ENCODE measurements at regions not wholly inside any gene's neighbourhood (a gene's known extent, or its start where the extent isn't known, plus 50 kb on each side); places are given as distances from the start of the nearest gene placed in this dataset.
"Not testable (repeated sequence)": the region's sequence is repeated elsewhere in the genome, so short reads cannot be mapped to it uniquely, and the experiment has no call there.

DNA sequence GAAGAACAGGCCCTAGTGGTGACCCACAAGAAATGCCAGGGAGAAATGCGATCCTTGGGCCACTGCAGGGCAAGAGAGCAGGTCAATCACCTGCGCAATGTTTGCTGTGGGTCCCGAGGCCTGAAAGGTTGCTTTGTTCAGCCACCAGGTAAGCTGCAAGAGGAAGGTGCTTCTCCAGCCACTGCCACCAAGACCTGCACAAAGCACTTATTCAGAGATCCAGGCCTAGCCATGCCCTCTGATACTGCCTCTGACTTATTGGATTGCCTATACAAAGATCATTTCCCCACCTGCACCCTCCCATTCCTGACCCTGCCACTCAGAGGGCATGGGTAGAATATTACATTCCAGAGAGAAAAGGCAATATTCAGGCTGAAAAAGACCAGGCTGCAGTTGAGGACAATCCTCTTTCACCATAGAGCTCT, 349.4 kb upstream of the NFIA start:
- no peak for DNase-seq (ENCODE audit: low spot score)

DNA sequence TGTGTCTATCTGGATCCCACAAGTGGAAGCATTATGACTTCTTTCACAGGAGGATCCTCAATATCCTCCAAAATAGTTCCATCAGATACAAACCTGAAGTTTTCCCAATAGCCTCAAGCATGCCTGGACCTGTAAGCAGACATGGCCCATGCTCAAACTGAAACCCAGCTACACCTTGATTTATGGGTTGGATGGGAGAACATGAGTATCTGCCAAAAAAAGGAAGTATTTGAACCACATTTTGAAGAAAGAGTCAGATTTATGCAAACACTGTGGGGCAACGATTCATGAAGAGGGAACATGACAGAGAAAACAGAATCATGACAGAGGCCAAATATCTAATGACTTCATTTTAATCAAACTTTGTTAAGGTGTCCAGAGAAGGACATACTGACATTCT, 351.0 kb upstream of the NFIA start:
- no peak for DNase-seq (ENCODE audit: low spot score)

DNA sequence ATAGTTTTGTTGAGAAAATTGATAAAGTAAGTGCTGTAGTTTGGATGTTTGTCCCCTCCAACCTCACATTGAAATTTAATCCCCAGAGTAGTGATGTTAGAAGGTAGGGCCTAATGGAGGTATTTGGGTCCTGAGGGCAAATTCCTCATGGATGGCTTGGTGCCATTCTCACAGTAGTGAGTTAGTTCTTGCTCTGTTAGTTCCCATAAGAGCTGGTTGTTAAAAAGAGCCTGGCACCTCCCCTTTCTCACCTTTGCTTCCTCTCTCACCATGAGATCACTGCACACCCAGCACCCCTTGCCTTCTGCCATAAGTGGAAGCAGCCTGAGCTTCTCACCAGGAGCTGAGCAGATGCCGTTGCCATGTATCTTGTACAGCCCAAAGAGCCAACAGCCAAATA, 354.8 kb upstream of the NFIA start:
- DNase-seq (ENCODE audit: low spot score), result no peak

DNA sequence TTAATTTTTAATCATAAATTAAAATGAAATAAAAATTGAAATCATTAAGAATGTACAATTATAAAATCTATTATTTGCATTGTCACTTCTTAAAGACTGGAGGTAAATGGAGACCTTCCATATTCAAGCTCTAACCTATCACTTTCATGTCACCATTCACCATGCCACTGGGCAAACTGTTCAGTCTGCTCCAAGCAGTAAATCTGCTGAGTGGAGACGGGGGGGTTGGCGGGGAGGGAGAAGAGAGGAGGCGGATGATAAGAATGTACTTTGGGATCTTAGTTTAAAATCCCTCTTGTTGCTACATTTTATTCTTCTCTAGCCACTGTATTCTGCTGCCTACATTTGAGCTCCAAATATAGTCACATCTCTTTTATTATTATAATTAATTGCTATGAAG, 365.9 kb upstream of the NFIA start:
- DNase-seq (ENCODE audit: low spot score), result no peak

DNA sequence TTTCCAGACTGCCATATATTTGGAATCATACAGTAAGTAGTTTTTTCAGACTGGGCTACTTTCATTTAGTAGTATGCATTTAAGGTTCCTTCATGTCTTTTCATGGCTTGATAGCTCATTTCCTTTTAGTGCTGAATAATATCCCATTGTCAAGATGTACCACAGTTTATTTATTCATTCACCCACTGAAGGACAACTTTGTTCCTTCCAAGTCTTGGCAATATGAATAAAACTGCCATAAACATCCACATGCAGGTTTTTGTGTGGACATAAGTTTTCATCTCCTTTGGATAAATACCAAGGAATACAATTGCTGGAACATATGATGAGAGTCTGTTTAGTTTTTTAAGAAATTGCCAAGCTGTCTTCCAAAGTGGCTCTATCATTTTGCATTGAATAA, 366.4 kb upstream of the NFIA start:
- DNase-seq (ENCODE audit: low spot score), result no peak

DNA sequence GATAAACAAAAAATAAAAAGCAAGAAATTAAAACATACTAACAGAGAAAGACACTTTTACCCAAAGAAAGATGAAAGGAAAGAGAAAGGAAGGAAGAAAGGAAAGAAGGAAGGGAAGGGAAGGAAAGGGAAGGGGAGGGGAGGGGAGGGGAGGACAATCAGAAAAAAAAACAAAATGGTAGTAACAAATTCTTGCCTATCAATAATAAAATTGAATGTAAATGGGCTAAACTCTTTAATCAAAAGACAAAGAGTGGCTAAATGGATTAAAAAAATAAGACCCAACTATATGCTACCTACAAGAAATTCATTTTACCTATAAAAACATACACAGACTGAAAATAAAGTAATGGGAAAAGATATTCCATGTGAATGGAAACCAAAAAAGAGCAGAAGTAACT, 372.9 kb upstream of the NFIA start:
- DNase-seq (ENCODE audit: low spot score), result no peak

DNA sequence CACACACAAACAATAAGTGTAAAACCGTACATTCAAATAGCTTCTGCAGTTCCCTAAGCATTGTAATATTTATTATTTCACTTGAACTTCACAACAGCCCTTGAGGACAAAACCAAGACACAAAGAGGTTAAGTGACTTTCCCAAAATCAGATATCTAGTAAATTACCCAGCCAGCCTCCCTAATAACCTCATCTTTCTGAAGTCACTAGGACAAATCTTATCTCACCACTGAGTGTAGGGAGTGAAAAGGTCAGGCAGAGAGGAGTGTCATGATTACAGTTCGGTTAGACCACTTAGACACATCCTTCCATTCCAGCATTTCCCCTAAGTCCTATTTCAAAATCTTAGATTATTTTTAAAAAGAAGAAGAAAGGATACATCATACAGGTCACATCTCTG, 377.3 kb upstream of the NFIA start:
- DNase-seq (ENCODE audit: low spot score), result no peak

DNA sequence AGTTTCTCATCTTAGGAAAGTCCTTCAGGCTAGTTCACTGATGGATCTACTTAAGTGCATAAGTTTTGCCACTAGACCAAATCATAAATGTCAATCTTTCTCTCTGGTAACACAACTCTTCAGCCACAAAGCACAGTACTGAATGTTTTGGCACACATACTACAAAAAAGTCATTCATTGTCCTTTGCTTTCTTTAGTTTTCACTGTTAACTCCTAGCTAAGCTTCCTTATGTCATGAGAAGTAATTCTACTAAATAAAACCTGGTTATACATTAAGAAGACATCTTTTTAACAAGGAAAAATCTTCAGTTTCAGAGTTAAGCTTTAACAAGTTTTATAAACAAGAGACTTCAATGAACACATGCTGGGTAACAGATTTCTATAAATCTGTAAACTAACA, 379.2 kb upstream of the NFIA start:
- no peak for DNase-seq (ENCODE audit: low spot score)

DNA sequence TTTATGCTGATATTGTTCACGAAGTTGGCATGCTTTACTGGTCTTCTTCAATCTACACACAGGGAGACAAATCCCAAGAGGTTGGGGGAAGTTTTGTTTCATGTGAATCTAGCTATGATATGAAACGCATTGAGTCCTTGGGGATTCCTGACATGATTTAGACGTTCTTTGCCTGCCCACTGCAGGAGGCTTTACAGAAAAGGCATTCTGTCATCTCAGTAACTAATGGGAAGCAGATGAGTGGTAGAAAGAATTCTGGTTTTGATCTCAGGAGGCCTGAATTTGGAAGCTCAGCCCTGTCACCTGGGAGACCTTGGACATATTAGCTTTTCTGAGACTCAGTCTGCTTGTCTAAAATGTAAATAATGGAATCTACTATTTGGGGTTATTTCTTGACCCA, 383.0 kb upstream of the NFIA start:
- no peak for DNase-seq (ENCODE audit: low spot score)

DNA sequence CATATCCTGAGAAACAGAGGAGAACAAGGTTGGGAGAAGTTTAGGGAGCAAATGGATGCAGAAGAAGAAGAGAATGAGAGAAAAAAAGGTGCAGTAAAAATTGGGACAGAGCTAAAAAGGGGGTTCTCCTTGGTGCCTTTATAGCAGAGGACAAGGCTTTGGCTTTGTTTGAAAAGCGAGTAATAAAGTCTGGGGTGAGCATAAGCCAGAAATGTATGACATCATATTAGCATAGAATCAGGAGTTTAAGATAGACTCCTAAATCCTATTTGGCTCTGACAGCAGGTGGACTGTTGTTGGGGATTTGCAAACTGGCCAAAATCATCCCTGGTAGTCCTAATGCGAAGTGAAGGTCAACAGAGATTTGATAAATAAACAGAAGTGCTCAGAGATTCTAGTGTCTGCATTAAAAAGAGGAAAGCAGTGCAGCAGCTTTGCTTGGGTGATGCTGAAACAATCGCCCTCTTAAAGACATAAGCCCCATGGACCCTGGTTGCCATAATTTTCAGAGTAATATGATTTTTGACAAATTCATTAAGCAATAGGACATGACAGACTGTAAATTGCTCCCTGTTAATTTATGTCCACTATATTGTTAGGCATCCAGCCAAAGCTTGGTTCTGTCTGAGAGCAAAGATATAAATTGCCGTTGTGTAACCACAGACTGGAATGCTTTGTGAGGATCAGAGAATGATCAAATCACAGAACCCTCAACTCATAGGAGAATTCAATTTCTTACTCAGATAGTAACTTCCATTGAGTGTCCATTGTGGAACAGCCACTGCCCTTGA, 385.0 kb upstream of the NFIA start:
- peak; percentile 37 for DNase-seq (ENCODE audit: low spot score)

DNA sequence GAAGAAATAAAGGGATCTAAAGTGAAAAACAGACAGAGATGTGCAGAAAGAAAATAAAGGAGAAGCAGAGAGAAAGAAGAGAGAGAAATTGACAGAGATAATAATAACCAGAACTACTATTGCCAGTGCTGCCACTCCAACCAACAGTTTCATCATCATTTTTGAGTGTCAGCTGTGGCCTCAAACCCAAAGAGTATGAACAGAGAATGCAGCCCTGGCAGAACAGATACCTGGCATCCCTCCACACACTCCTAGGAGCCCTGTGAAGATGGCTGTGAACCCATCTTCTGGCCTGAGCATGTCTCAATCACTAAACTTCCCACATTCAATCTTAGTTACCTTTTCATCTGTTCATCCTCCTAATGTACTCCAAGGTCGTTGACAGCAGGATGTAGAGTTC, 385.8 kb upstream of the NFIA start:
- DNase-seq (ENCODE audit: low spot score), result peak; percentile 24

DNA sequence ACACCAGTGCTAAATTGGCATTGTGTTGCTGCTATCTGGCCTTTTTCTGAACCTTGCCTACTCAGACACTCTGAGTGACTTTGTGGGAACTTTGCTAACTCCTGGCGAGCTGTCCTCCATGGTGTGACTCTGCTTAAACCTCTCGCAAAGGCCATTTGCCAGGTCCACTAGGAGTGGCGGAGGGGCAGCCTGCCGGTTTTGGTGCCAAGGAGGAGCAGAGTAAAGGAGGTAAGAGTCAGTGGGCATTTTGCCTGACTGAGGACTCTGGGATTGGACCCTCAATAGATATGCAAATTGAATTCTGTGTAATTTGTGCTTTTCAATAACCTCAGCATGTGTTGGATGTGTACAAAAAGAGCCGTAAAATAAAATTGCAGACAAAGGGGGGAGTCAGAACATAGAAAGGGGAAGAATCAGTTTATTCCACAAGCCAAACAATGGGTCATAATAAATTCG, 386.6 kb upstream of the NFIA start:
- peak; percentile 0 for DNase-seq (ENCODE audit: low spot score)

DNA sequence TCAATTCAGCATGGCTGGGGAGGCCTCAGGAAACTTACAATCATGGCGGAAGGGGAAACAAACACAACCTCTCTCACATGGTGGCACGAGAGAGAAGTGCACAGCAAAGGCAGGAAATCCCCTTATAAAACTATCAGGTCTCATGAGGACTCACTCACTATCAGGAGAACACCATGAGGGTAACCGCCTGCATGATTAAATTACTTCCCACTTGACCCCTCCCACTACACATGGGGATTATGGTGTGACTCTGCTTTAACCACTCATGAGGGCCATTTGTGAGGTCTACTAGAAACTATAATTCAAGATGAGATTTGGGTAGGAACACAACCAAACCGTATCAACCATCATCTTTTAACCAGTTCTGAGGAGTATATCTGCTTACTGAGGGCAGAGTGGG, 387.4 kb upstream of the NFIA start:
- DNase-seq (ENCODE audit: low spot score), result no peak

DNA sequence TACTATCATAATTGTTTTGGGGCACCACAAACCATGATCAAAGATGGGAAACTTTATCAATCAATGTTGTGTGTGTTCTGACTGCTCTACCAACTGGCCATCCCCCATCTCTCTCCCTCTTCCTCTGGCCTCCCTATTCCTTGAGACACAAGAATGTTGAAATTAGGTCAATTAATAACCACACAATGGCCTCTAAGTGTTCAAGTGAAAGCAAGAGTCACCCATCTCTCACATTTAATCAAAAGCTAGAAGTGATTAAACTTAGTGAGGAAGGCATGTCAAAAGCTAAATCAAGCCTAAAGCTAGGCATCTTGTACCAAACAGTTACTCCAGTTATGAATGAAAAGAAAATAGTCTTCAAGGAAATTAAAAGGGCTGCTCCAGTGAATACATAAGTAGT, 390.3 kb upstream of the NFIA start:
- no peak for DNase-seq (ENCODE audit: low spot score)

DNA sequence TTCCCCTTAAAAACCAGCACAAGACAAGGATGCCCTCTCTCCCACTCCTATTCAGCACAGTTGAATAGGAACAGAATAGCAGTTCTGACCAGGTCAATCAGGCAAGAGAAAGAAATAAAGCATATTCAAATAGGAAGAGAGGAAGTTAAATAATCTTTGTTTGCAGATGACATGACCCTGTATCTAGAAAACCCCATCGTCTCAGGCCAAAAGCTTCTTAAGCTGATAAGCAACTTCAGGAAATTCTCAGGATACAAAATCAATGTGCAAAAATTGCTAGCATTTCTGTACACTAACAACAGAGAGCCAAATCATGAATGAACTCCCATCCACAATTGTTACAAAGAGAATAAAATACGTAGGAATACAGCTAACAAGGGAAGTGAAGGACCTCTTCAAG, 394.1 kb upstream of the NFIA start:
- not testable (repeated sequence) for DNase-seq (ENCODE audit: low spot score)

DNA sequence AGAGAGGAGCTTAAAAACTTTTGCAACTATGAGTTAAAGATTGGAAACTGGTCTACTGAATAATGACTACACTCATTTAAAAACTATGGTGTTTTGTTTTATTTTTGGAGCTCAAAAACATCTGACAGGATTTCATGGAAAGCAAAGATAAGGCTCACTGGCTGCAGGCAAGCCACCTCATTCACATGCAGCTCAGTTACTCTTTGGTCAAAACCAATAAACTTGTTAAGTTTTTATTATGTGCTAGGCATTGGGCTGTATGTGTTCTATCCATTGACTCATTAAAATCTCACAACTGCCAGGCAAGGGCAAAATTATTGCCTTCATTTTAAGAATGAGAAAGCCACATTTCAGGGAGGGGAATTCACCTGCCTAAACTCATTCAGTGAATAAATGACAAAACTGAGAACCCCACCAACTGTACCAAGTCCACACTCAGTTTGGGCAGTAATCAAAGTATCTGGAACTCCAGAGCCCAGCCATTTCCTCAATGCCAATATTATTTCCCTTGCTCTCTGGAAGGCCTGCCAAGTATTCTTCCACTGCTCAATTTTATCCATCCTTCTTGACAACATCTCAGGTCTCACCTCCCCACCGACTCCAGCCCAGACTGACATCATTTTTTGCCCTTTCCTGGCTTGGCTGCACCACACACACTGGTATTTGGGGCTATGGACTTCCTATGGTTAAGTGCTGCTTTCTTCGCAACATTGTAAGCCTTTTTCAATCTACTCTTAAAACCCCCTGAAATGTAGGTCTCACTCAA, 401.1 kb upstream of the NFIA start:
- DNase-seq (ENCODE audit: low spot score), result no peak

DNA sequence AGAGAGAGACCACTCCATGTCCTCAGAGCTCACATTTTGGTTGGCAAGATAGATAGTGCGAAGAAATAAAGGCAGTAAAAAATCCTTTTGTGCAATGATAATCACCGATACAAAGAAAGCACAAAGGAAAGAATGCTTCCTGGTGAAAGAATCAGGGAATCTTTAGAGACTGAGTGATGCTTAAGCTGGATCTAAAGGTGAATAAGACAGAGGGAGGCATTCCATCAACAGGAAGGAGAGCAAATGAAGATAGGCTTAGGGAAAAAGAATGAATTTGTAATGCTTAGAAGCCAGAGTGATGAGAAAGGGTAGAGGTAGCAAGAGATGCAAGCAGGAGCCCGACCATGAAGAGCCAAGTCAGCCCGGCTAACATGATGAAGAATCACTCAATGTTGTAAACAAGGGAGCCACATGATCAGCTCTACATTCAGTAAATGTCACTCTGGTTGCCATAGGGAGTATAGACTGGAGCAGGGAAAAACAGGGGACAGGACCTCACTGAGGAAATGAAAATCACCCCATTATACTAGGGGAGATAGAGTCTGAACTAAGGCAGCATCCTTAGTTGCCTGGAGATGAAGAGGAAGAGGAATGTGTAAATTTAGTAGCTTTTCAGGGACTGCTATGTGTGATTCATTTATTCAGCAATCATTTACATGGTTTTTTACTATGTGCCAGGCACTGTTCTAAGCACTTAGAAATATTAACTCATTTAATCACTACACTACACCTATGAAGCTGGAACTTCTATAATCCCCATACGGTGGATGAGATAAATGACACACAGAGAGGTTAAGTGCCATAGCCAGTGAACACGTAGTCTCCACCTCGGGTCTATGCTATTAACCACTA, 402.6 kb upstream of the NFIA start:
- no peak for DNase-seq (ENCODE audit: low spot score)

DNA sequence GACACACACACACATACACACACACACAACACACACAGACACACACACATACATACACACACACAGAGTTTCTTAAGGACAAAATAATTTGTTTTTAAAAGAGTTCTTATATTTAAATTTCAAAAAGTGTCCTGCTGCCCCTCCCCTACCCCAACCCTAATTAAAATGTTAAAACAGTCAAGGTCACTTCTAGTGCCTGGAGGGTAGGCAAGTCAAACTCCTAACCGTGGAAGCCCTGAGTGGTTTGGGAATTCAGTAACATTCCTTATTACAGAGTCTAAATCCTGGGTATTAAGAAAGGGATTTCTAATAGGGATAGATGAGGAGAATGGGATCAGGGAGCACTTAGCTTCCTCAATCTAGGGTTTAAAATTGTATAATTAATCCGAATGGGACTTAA, 403.6 kb upstream of the NFIA start:
- no peak for DNase-seq (ENCODE audit: low spot score)

DNA sequence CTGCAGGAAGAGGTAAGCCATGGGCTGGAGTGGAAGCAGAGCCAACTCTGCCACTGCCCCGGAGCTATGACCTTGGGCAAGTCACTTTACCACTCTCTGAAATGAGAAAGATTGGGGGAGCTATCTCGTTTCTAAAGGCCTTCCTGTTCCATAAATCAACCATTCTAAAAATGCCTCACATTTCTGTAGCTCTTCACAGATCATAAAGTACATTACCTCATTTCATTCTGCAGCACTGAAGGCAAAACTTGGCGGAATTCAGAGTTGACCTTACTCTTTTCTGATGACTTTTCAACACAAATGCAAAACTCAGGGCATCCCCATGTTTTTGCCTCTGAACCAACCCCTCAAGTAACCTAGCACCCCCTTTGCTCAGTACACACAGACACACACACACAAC, 404.0 kb upstream of the NFIA start:
- no peak for DNase-seq (ENCODE audit: low spot score)

DNA sequence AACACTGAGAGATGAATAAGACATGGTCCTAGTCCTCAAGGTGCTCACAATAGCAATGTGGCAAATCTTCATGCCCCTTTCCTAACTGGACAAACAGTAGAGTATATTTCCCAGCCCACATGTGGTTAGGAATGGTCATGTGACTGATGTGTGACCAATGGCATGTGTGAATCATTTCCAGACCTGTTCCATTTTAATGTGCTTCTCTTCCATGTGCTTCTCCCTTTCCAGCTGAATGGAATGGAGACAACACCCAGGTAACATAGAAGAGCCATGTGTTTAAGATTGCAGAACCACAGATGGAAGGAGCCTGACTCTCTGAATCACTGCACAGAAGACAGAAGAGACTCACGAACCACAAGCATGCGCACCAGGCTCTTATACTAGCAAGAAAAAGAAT, 409.9 kb upstream of the NFIA start:
- no peak for DNase-seq (ENCODE audit: low spot score)

DNA sequence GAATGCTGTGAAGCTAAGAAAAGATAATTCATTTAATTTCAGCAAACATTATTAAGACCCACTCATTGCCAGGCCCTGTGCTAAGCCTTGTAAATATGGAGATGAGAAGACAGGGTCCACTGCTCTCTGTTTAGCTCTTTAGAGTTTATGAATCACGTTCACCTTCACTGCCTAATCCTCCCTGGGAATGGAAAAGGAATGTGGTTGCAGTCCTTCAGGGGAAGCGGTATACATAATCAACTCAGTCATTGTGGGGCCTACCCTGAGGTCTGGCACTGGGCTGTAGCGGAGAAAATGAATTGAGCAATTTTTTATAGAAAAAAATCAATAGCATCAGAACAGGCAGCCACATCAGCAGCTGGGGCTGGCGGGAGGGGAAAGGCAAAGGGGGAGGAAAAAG, 412.1 kb upstream of the NFIA start:
- no peak for DNase-seq (ENCODE audit: low spot score)

DNA sequence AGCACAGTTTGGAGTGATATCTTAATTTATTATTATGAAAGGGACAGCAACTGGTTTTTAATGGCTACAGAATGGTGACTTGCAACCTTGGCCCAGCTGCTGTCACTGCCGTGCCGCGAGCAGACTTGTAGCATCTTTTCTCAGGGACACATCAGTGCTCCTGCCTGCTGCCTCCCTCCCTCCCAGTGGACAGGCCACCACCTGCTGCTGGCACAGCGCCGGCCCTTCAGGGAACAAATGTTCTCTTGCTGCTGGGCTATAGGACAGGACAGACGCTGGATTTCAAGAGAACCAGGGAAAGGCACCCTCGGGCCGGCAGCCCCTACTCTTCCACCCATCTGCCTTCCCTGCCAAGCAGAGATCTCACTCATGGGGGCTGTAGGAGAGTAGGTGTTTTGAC, 413.8 kb upstream of the NFIA start:
- peak; percentile 50 for DNase-seq (ENCODE audit: low spot score)

DNA sequence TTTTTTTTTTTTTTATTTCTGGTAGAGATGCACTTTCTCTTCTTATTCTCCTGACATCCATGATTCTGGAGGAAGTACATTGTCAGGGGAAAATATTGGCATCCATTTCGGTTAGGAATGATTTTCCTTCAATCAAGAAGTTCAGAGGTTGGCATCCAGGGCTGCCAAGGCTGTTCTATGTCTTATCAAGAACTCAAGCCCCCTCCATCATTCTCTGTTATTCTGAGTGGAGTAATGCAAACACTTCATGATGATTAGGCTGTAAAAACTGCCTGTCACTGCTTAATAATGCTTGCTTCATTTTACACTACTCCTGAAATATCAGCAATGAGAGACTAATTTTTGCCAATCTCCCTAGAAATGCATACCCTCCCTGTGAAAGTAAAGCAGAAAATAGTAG, 417.1 kb upstream of the NFIA start:
- no peak for DNase-seq (ENCODE audit: low spot score)

Data from cerebellar cortex (tissue), 1 donor.